HCT116 (cell line): ENCODE measurements at regions not wholly inside any gene's neighbourhood (a gene's known extent, or its start where the extent isn't known, plus 50 kb on each side); places are given as distances from the start of the nearest gene placed in this dataset.

Experiments
- ATAC-seq: fragments of 200-7000 bp; cut with Tn5 transposase; 2 replicates; pipeline ENCODE4 v1.9.1; 2020; ENCODE audit warnings: mild to moderate bottlenecking, moderate library complexity
- BruUV-seq: library from RNA; stranded (reverse); fragments of 400-500 nt; replicated peaks from 2 replicates; lab custom pipeline; 2021; lab: Mats Ljungman, UMichigan
- CTCF ChIA-PET: fragments of 300-600 bp; sonication (Branson Sonifier 250); formaldehyde crosslinking; loops from one replicate; lab custom pipeline; 2021; ENCODE audit warnings: antibody characterized with exemption; lab: Charles Lee
- POLR2A ChIA-PET: fragments of 300-600, 350-600 bp; sonication (Branson Sonifier 250); formaldehyde crosslinking; loops from one replicate; lab custom pipeline; 2021; ENCODE audit warnings: antibody characterized with exemption; lab: Charles Lee
- RAD21 ChIA-PET, 2 experiments: fragments of 300-600 bp; sonication (Branson Sonifier 250); formaldehyde crosslinking; loops; one replicate each; lab custom pipeline; 2023; ENCODE audit warnings: low total read pairs in 2 of 2; ENCODE audit not compliant: uncharacterized antibody in 2 of 2, unreplicated experiment in 2 of 2, low non-redundant PET in 1 of 2; lab: Charles Lee
- DNase-seq: peaks from one replicate; pipeline ENCODE4 v3.0.0-alpha.2; 2010; ENCODE audit warnings: low read depth, low spot score
- H2AFZ ChIP-seq: fragments of 200-600 bp; shearing (Covaris generic), sonication (generic); 2 replicates; pipeline ENCODE4 v1.6.1; 2017; ENCODE audit warnings: low read depth, mixed run types, mixed read lengths, antibody characterized with exemption, low read length; ENCODE audit not compliant: poor library complexity, severe bottlenecking
- H3K27ac ChIP-seq: 2 replicates; pipeline ENCODE4 v1.5.1; 2012; ENCODE audit warnings: low read depth, low read length
- H3K27me3 ChIP-seq: fragments of 200-600 bp; sonication (generic); 2 replicates; pipeline ENCODE4 v1.6.1; 2016; ENCODE audit warnings: mixed run types, low read length, mixed read lengths; ENCODE audit not compliant: insufficient read depth
- H3K36me3 ChIP-seq, 2 experiments: fragments of 200-500 bp in 1 of 2; fragments of 200-600 bp in 1 of 2; sonication (Bioruptor generic) in 1 of 2; sonication (generic) in 1 of 2; 2 replicates each; pipeline versions ENCODE4 v1.5.1 to v1.6.1; 2014 to 2016; ENCODE audit warnings: low read length in 2 of 2, inconsistent platforms in 1 of 2, mixed read lengths in 1 of 2, mixed run types in 1 of 2; ENCODE audit not compliant: insufficient read depth in 2 of 2, control insufficient read depth in 1 of 2
- H3K4me1 ChIP-seq, 2 experiments: fragments of 200-600 bp in 1 of 2; sonication (generic) in 1 of 2; 2 replicates each; pipeline versions ENCODE4 v1.5.1 to v1.6.1; 2012 to 2017; ENCODE audit warnings: low read length in 2 of 2, inconsistent platforms in 1 of 2, mild to moderate bottlenecking in 1 of 2, mixed read lengths in 1 of 2, mixed run types in 1 of 2, moderate library complexity in 1 of 2; ENCODE audit not compliant: insufficient read depth in 2 of 2, control insufficient read depth in 1 of 2
- H3K4me2 ChIP-seq: fragments of 200-600 bp; sonication (generic); 2 replicates; pipeline ENCODE4 v1.6.1; 2017; ENCODE audit warnings: mixed run types, low read length, mixed read lengths
- H3K4me3 ChIP-seq, 2 experiments: fragments of 200-600 bp in 1 of 2; sonication (generic) in 1 of 2; replicated peaks in 1 of 2; 2 replicates each; pipeline ENCODE4 v1.5.1; 2011 to 2016; ENCODE audit warnings: low read length in 2 of 2, control low read depth in 1 of 2, low read depth in 1 of 2, mild to moderate bottlenecking in 1 of 2, mixed read lengths in 1 of 2, mixed run types in 1 of 2
- H3K79me2 ChIP-seq: fragments of 200-600 bp; sonication (generic); 2 replicates; pipeline ENCODE4 v1.6.1; 2017; ENCODE audit warnings: mild to moderate bottlenecking, mixed run types, low read length, moderate library complexity, mixed read lengths; ENCODE audit not compliant: insufficient read depth
- H3K9ac ChIP-seq: fragments of 200-600 bp; sonication (generic); 2 replicates; pipeline ENCODE4 v1.6.1; 2016; ENCODE audit warnings: low read length, mixed read lengths
- H3K9me2 ChIP-seq: fragments of 200-600 bp; sonication (generic), shearing (Covaris generic); 2 replicates; pipeline ENCODE4 v1.6.1; 2017; ENCODE audit warnings: mixed run types, mild to moderate bottlenecking, moderate library complexity; ENCODE audit not compliant: insufficient read depth
- H3K9me3 ChIP-seq, 2 experiments: fragments of 200-500 bp in 1 of 2; fragments of 200-600 bp in 1 of 2; sonication (Bioruptor generic) in 1 of 2; sonication (generic) in 1 of 2; 2 replicates each; pipeline ENCODE4 v1.6.1; 2014 to 2017; ENCODE audit warnings: low read length in 2 of 2, mixed read lengths in 2 of 2, inconsistent platforms in 1 of 2, low read depth in 1 of 2, mild to moderate bottlenecking in 1 of 2, mixed run types in 1 of 2, moderate library complexity in 1 of 2; ENCODE audit not compliant: control insufficient read depth in 1 of 2, insufficient read depth in 1 of 2
- H4K20me1 ChIP-seq: fragments of 200-600 bp; sonication (generic), shearing (Covaris generic); 2 replicates; pipeline ENCODE4 v1.6.1; 2017; ENCODE audit warnings: mixed run types, mild to moderate bottlenecking, moderate library complexity; ENCODE audit not compliant: insufficient read depth
- CBX3 ChIP-seq: IDR thresholded peaks from 2 replicates; pipeline ENCODE4 v1.6.1; 2012; ENCODE audit warnings: low read depth
- FOSL1 ChIP-seq: IDR thresholded peaks from 2 replicates; pipeline ENCODE4 v1.6.1; 2012; ENCODE audit warnings: low read depth
- POLR2A ChIP-seq: IDR thresholded peaks from 2 replicates; pipeline ENCODE4 v1.7.0; 2011; ENCODE audit warnings: borderline replicate concordance; ENCODE audit not compliant: insufficient read depth, insufficient read length; ENCODE audit errors: extremely low read depth
- SIN3A ChIP-seq: IDR thresholded peaks from 2 replicates; pipeline ENCODE4 v1.6.1; 2012; ENCODE audit warnings: low read depth
- SP1 ChIP-seq: IDR thresholded peaks from 2 replicates; pipeline ENCODE4 v1.6.1; 2012; ENCODE audit warnings: low read depth
- TCF7L2 ChIP-seq: IDR thresholded peaks from 2 replicates; pipeline ENCODE4 v1.7.0; 2011; ENCODE audit warnings: borderline replicate concordance, inconsistent platforms; ENCODE audit not compliant: insufficient read depth, insufficient read length; ENCODE audit errors: extremely low read depth
- intact Hi-C: fragments of 100-400 bp; cut with micrococcal nuclease; formaldehyde crosslinking; loops from 2 replicates; pipeline ENCODE4 v1.10.0; 2022
- TF ChIP-seq, protein P1 (sequence below): IDR thresholded peaks from 2 replicates; pipeline ENCODE4 v1.6.1; 2012; ENCODE audit warnings: low read depth
- TF ChIP-seq, protein P2 (sequence below): IDR thresholded peaks from 2 replicates; pipeline ENCODE4 v1.6.1; 2012

DNA sequence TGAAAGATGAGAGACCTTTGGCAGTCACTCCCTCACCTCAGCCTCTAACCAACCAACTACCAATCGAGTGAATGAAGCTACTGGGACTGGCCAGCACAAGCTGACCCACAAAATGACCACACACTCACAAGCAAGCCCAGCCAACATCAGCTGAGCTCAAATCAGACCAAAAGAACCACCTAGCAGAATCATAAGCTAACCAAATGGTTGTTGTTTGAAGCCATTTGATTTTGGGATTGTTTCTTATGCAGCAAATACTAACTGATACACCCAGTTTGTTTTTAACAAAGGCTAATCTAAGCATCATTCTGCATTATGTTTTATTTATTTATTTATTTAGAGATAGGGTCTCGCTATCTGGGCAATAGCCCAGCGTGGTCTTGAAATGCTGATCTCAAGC is 310.4 kb downstream of the SETD4 start:
- Histone ChIP-seq H3K4me2 (no peak overlapping the region), H3K4me3 (no peak overlapping the region), H3K36me3 (no peaks in the 10 kb centered on the region)
- BruUV-seq, result no TSS peak
- ChIA-PET RAD21 (no interaction called here), CTCF (interaction anchor here (2.0 kb wide), 1 partner anchor 90 kb away, joined by 5 read pairs; no protein-coding TSS in a partner anchor)
- no peak for ATAC-seq
- TF ChIP-seq POLR2A, result no peak
- TF ChIP-seq FOSL1, result no peak
- TF ChIP-seq SP1, result no peak
- TF ChIP-seq, protein P1, sequence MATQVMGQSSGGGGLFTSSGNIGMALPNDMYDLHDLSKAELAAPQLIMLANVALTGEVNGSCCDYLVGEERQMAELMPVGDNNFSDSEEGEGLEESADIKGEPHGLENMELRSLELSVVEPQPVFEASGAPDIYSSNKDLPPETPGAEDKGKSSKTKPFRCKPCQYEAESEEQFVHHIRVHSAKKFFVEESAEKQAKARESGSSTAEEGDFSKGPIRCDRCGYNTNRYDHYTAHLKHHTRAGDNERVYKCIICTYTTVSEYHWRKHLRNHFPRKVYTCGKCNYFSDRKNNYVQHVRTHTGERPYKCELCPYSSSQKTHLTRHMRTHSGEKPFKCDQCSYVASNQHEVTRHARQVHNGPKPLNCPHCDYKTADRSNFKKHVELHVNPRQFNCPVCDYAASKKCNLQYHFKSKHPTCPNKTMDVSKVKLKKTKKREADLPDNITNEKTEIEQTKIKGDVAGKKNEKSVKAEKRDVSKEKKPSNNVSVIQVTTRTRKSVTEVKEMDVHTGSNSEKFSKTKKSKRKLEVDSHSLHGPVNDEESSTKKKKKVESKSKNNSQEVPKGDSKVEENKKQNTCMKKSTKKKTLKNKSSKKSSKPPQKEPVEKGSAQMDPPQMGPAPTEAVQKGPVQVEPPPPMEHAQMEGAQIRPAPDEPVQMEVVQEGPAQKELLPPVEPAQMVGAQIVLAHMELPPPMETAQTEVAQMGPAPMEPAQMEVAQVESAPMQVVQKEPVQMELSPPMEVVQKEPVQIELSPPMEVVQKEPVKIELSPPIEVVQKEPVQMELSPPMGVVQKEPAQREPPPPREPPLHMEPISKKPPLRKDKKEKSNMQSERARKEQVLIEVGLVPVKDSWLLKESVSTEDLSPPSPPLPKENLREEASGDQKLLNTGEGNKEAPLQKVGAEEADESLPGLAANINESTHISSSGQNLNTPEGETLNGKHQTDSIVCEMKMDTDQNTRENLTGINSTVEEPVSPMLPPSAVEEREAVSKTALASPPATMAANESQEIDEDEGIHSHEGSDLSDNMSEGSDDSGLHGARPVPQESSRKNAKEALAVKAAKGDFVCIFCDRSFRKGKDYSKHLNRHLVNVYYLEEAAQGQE, result no peak
- no peak for TF ChIP-seq TCF7L2
- TF ChIP-seq SIN3A, result no peak
- TF ChIP-seq, protein P2, sequence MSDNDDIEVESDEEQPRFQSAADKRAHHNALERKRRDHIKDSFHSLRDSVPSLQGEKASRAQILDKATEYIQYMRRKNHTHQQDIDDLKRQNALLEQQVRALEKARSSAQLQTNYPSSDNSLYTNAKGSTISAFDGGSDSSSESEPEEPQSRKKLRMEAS, result no peak
- TF ChIP-seq CBX3, result no peak
- TF ChIP-seq, all 23 proteins: peak for 0
- H3K9me2 ChIP-seq, result no peaks in the 10 kb centered on the region
- H3K9me3 ChIP-seq, result peaks cover 0 to 6% of the 10 kb centered on the region in 2 experiments; a peak in 2 of 4 replicates
- POLR2A ChIA-PET, result no interaction called here
- no peak for DNase-seq
- H3K79me2 ChIP-seq, result no peaks in the 10 kb centered on the region
- no peak overlapping the region for H3K9ac ChIP-seq
- H3K27me3 ChIP-seq, result no peaks in the 10 kb centered on the region
- H3K4me1 ChIP-seq, result peaks cover 12 to 19% of the 10 kb centered on the region in 2 experiments
- intact Hi-C loops, result no loop called here
- H3K27ac ChIP-seq, result no peak overlapping the region
- no peaks in the 10 kb centered on the region for H4K20me1 ChIP-seq
- H2AFZ ChIP-seq, result no peak overlapping the region
